DMS53 treated with DMSO at 0.1 percent for 48 hours (cell line): ENCODE measurements at regions not wholly inside any gene's neighbourhood (a gene's known extent, or its start where the extent isn't known, plus 50 kb on each side); places are given as distances from the start of the nearest gene placed in this dataset.

ENCODE experiments used
- DNase-seq: peaks from one replicate; lab custom pipeline; 2025; ENCODE audit not compliant: unreplicated experiment; lab: John Stamatoyannopoulos, UW

DNA sequence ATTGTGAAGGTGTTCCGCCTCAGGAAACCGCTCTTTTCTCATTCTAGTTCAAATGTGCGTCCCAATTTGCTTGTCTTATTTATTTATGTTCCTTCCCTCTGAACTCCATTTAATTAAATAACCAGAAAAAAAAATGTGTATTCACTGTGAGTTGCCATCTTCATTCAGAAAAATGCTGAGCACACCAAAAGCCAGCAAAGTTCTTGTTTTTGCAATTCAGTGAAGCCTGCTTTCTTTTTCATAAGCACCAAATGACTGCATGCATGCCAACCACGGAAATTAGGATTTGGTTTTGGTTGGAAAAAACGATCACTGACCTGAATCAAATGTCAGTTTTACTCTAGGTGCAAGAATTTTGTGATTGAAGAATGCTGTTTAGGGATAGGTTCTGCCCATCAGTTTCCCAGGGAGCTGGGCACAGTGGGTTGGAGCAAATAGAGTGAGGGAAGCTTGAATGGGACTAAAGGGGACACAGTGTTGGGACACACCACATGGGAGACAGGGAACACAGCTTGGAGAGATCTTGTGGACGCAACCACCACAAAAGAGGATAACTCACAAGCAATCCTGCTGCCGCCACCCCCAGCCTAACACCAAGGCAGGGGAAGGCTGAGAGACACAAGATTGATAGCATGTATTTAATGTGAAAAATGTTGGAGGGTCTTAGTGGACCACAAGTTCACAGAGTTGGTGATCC is 183.4 kb upstream of the GALNT2 start:
- no peak for DNase-seq

DNA sequence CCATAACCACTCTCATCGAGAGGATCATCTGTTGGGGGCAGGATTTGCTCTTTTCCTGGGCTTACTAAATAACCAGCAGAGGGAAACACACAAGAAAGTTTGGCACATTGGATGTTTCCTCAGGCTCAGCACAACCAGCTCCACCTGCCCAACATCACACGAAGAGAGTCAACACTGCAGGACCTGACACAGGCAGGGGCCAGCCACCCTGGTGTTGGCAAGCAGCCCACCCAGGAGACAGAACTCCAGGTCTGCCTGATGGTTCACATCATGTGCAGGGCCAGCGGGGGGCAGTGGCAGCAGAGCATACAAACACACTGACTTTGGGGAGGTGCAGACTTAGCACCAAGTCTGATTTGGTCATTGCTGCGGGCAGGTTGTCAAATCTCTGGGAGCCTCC is 182.3 kb upstream of the GALNT2 start:
- DNase-seq: no peak

DNA sequence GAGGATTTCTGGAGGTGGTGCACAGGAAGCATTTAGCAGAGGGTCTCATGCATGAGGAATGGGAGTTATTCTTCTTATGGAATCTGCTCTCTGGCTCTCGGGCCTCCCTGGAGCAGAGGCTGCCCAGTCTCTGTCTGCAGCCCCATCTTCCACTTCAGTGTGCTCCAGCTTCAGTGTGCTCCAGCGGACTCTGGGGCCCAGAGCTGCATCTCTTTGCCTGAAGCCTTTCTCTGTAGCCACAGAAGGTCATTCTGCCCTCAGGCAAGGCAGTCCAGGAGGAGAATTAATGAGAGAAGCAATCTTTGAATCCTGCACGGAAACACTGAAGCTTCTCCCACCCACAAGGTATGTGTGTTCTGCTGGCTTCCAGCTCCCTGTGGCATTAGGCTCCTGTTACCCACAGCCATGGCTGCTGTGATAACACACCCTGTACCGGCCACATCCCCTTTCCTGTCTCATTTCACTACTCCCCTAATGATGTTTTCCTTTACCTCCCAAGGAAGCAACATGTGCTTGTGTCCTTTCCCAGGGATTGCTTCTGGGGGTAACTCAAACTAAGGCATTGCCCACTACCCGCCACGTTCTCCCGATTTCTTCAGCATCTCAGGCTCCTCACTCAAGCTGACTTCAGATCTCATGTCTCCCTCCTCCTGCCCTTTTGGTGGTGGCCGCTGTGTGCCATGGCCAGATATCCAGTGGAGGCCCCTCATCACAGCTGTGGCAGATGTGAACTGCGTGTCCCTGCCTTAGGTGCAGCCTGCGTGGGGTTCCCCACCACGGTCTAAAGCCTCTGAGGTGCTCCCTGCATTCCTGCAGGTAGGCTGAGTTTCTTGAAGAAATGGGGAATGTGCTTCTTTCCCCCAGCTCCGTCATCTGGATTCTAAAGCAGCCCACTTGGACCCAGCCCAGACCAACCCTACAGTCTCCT is 181.2 kb upstream of the GALNT2 start:
- DNase-seq: no peak

GRCh38 chr1:229886636-229887035 is 180.4 kb upstream of the GALNT2 start:
- no peak for DNase-seq

GRCh38 chr1:229887043-229887822 is 179.8 kb upstream of the GALNT2 start:
- DNase-seq: no peak

GRCh38 chr1:229888157-229888556 is 178.9 kb upstream of the GALNT2 start:
- DNase-seq: no peak

DNA sequence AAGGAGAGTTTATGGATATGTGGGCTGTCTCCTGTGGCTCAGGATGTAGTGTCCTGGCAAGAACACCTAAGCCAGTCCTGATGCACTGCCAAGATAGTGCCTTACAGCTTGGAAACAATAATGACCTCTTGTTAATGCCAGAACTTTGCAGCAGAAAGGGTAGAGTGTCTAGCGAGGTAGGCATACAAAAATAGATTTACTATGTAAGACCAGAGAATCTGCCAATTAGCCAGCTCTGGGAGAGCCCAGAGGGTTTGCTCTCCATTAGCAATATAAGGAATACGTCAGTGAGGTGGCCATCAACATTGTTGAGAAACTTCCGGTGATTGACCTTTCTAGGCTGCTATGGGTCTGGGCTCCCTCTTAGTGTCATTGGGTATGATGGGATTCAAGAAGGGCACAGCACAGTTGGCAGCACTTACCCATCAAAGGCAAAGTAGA is 178.5 kb upstream of the GALNT2 start:
- no peak for DNase-seq

GRCh38 chr1:229889031-229889517 is 178.0 kb upstream of the GALNT2 start:
- no peak for DNase-seq

DNA sequence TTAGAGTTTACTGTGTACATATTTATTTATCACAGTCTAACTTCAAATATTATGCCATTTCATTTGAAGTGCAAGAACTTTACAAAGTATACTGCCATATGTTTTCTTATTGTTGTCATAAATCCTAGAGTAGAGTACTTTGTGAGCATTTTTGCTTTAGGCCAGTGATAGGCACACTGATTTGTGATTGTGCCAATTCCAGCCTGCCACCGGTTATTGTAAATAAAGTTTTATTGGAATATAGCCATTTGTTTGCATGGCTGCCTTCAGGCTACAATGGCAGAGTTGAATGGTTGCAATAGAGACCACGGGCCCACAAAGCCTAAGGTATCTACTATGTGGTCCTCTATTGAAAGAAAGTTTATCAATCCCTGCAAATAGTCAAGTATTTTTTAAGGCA is 175.8 kb upstream of the GALNT2 start:
- no peak for DNase-seq

DNA sequence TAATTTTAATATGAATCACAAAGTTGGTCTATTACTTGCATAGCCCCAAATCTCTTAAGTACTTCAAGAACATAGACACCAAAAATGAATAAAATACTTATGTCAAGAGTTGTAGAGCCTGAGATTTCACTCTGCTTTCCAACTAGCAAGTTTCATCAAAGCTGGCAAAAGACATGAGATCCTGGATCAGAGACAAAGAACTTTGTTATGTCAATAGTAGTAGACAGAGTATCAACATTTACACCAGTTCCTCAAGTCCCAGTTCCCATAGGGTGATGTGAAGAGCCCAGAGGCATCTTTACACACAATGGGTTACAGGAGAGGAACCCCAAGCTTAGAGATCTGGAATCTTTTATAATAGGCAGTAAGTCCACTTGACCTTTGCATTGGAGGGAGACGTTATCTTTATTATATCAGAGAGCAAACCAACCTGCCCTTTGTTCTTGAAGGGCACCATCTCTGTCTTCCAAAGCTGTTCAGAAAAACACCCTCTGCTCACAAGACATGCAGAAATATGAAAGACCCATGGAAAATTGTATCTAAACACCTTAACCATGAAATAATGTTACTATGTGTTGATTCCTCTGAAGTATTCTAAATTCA is 174.4 kb upstream of the GALNT2 start:
- no peak for DNase-seq

GRCh38 chr1:229893762-229894444 is 173.1 kb upstream of the GALNT2 start:
- DNase-seq: no peak

- no peak for DNase-seq
Measured at GRCh38 chr1:229894532-229894931, 172.5 kb upstream of the GALNT2 start.

- no peak for DNase-seq
Measured at GRCh38 chr1:229895605-229896004, 171.4 kb upstream of the GALNT2 start.

DNA sequence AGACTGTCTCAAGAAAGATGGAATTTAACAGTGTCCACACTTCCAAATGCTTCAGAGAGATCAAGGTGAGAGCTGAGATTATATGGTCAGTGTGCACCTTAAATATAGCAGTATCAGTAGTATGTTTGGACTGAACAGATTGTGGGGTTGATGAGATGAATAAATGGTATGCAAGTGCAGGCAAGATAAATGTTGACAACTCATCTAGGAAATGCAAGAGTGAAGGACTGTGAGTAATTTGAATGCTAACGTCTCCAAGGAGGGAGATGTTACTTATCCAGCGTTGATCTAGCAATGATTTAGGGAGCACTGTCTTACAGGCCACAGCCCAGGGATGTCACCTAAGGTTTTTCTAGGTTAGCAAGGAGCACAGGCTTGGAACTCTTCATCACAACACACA is 170.7 kb upstream of the GALNT2 start:
- no peak for DNase-seq

DNA sequence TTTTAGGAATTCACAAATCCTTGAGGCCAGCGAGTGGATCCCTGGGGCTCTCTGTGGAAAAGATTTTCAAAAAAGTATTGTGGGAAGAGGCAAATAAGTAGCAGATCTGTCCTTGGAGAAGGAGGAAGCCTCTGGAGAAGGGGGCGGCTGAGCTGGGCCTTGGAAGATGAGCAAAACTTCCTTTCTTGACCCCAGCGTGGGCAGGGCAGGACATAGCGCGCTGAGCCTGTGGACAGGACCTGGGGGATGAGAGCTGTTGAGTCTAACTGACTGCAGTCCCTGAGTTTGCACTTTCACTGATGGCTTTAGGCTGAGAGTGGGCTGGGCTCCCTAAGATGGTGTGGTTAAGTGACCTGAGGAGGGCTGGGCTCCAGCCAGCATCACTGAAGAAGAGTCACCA is 170.2 kb upstream of the GALNT2 start:
- DNase-seq: no peak

- DNase-seq: no peak
Measured at GRCh38 chr1:229897501-229897900, 169.5 kb upstream of the GALNT2 start.

DNA sequence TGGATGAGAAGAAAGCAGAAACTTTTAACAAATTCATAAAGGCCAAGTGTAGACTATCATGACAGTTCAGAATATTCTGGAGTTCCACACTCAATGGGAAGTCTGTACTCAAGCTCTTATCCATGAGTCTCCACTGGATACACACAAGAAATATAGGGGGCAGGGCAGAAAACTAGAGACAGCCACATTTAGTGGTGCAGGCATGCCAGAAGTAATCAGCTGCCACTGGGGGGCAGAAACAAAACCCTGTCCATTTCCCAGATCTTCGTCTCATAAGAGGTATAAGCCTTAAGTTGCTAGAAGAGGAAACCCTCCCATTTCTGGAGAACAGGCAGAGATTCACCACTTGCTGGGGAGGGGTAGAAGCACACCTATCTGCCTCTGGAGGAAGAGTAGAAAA is 166.8 kb upstream of the GALNT2 start:
- no peak for DNase-seq

- DNase-seq: no peak
Measured at GRCh38 chr1:229905031-229905545, 161.9 kb upstream of the GALNT2 start.

DNA sequence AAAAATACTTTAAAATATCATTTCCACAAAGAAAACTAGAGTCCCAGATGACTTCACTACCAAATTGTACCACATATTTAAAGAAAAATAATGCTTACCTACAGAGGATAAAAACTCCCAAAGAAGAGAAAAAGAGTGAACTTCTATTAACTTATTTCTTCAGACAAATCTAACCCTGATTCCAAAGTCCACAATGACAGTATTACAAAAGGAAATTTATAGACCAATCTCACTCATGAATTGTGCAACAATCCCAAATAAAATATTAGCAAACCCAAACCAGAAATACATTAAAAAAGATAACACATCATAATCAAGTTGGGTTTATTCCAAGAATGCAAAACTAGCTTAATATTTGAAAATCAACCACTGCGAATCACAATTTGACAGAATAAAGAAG is 161.4 kb upstream of the GALNT2 start:
- no peak for DNase-seq
